Upper lobe of right lung (tissue), 1 donor: ENCODE measurements at regions not wholly inside any gene's neighbourhood (a gene's known extent, or its start where the extent isn't known, plus 50 kb on each side); places are given as distances from the start of the nearest gene placed in this dataset.

Experiments
- ATAC-seq: fragments of 200-7000 bp; cut with Tn5 transposase; one replicate; pipeline ENCODE4 v1.9.1; 2020; ENCODE audit warnings: mild to moderate bottlenecking, moderate library complexity
- DNase-seq: peaks from one replicate; pipeline ENCODE4 v3.0.0-alpha.2; 2020
- H3K27ac ChIP-seq: fragments of 200-600 bp; one replicate; pipeline ENCODE4 v1.8.0; 2022
- H3K27me3 ChIP-seq: fragments of 200-600 bp; one replicate; pipeline ENCODE4 v1.8.0; 2022; ENCODE audit warnings: mild to moderate bottlenecking
- H3K36me3 ChIP-seq: fragments of 200-600 bp; one replicate; pipeline ENCODE4 v1.8.0; 2022
- H3K4me1 ChIP-seq: fragments of 200-600 bp; one replicate; pipeline ENCODE4 v1.8.0; 2022
- H3K4me3 ChIP-seq: fragments of 200-600 bp; one replicate; pipeline ENCODE4 v1.8.0; 2022; ENCODE audit warnings: mild to moderate bottlenecking
- H3K9me3 ChIP-seq: fragments of 200-600 bp; one replicate; pipeline ENCODE4 v1.8.0; 2022
- intact Hi-C: fragments of 100-400 bp; cut with DNase I; formaldehyde crosslinking; loops from one replicate; pipeline ENCODE4 v1.11.0; 2022
- TF ChIP-seq, protein P1 (sequence below): fragments of 200-600 bp; IDR thresholded peaks from one replicate; pipeline ENCODE4 v1.8.0; 2022; ENCODE audit warnings: antibody characterized with exemption
- donor health status: DM: no; HTN: yes; CAD: no; lungs with severe emphysema.

DNA sequence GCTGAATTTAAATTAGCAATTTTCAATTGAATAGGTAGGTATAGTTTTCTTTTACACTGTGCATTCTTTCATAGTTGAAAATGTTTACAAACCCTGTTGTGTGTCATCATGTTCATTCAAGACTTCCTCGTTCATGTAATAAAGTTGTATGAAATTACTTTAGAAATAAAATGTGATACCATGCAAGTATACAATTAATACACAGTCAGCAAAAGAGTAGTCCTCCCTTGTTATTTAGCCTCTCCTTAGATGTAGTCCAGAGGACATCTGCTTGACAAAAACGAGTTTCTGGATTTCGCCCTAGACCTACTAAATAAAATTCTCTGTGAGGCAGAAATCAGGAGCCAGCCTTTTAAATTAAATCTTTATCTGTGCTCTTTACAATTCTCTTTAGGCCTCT is 231.6 kb downstream of the CXXC4 start:
- H3K36me3 ChIP-seq, result no peaks in the 10 kb centered on the region
- TF ChIP-seq, protein P1, sequence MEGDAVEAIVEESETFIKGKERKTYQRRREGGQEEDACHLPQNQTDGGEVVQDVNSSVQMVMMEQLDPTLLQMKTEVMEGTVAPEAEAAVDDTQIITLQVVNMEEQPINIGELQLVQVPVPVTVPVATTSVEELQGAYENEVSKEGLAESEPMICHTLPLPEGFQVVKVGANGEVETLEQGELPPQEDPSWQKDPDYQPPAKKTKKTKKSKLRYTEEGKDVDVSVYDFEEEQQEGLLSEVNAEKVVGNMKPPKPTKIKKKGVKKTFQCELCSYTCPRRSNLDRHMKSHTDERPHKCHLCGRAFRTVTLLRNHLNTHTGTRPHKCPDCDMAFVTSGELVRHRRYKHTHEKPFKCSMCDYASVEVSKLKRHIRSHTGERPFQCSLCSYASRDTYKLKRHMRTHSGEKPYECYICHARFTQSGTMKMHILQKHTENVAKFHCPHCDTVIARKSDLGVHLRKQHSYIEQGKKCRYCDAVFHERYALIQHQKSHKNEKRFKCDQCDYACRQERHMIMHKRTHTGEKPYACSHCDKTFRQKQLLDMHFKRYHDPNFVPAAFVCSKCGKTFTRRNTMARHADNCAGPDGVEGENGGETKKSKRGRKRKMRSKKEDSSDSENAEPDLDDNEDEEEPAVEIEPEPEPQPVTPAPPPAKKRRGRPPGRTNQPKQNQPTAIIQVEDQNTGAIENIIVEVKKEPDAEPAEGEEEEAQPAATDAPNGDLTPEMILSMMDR, result no peak
- H3K9me3 ChIP-seq, result no peaks in the 10 kb centered on the region
- DNase-seq (no peak), ATAC-seq (no peak)
- no peaks in the 10 kb centered on the region for H3K27me3 ChIP-seq
- intact Hi-C loops, result no loop called here
- H3K4me3 ChIP-seq, result no peak overlapping the region
- no peaks in the 10 kb centered on the region for H3K4me1 ChIP-seq
- H3K27ac ChIP-seq, result no peak overlapping the region

DNA sequence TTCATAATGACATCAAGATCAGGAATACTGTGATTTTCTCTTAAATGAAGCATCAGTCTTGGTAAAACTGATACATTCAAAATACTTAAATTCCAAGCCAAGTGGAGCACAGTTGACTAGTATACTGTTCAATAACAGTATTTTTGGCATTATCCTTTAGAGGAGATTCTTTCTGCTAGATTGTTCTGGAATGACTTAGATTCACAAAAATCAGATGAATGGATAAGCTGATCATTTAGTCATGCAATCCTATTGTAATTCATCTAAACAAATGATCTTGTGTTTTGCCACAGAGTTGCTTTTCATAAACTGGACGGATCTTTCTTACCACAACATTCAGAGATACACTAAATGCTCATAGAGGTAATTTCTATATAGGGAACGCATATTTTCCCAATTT is 232.0 kb downstream of the CXXC4 start:
- no peak for DNase-seq

DNA sequence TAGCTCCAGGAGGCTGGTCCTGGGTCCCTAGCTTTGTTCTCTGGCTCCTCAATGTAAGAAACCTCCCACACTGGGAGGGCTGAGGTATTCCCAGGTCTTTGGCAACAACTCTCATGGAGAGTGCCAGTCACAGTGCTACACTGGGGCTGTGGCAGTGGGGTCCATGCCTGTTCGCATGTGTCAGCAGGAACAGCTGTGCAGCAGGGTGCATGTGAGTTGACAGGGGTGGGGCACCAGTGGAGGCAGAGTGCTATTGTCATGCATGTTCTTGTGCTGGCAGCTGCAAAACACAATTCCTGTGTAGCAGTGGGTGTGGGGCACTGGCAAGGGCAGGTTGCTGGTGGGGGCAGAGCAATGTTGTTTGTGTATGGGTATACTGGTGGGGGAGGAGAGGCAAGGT is 246.0 kb downstream of the CXXC4 start:
- intact Hi-C loops, result no loop called here
- DNase-seq (peak; percentile 48), ATAC-seq (peak; percentile 16)
- Histone ChIP-seq H3K9me3 (peaks cover 7% of the 10 kb centered on the region), H3K4me1 (no peaks in the 10 kb centered on the region), H3K36me3 (no peaks in the 10 kb centered on the region), H3K27me3 (no peaks in the 10 kb centered on the region), H3K4me3 (no peak overlapping the region), H3K27ac (no peak overlapping the region)
- TF ChIP-seq, protein P1, result no peak

More for the DNA sequence above, 232.0 kb downstream of the CXXC4 start:
- intact Hi-C loops, result no loop called here
- H3K4me1 ChIP-seq, result no peaks in the 10 kb centered on the region
- H3K9me3 ChIP-seq, result no peaks in the 10 kb centered on the region
- ATAC-seq, result no peak
- no peak overlapping the region for H3K27ac ChIP-seq
- no peak overlapping the region for H3K4me3 ChIP-seq
- TF ChIP-seq, protein P1, result no peak
- H3K36me3 ChIP-seq, result no peaks in the 10 kb centered on the region
- no peaks in the 10 kb centered on the region for H3K27me3 ChIP-seq

DNA sequence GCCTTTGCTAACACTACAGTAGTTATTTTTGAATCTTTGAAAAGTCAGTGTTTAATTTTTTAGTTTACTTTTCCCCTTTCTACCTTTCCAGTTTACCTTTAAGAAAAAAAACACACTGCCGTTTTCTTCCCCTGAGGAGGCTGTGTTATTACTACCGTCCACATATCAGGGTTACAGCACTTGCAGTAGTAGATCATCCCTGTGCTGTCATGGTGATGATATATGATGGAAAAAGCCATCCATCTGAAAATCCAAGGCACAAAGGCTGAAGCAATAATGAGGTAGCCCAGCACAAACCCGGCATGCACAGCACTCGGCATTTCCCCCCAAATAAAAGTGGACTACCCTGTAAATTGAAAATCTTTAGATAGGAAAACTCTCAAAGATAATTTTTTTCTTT is 258.7 kb downstream of the CXXC4 start:
- no peak overlapping the region for H3K27ac ChIP-seq
- intact Hi-C loops, result no loop called here
- no peak for ATAC-seq

DNA sequence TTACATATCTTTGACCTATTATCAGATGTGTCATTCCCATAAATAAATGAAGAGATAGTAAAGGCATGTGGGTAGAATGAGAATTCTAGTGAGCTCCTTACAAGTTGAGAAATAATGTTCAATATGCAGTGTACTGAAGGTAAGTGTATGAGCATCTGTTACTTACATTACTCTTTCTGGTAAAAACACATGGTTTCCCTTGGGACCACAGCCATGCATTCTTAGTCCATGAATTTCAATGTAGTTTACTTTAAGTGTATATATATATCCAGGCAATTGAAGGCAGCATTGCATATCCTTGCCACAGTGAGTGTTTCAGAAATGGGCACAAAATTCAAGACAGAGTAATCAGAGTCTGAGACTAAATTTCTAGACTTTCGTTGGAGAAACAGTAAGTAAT is 277.2 kb downstream of the CXXC4 start:
- no peaks in the 10 kb centered on the region for H3K4me1 ChIP-seq
- intact Hi-C loops, result no loop called here
- no peaks in the 10 kb centered on the region for H3K9me3 ChIP-seq
- TF ChIP-seq, protein P1, result no peak
- no peak overlapping the region for H3K4me3 ChIP-seq
- DNase-seq (no peak), ATAC-seq (no peak)
- no peaks in the 10 kb centered on the region for H3K27me3 ChIP-seq
- H3K36me3 ChIP-seq, result no peaks in the 10 kb centered on the region
- H3K27ac ChIP-seq, result no peak overlapping the region

More for the DNA sequence above, 258.7 kb downstream of the CXXC4 start:
- no peaks in the 10 kb centered on the region for H3K36me3 ChIP-seq
- no peaks in the 10 kb centered on the region for H3K4me1 ChIP-seq
- H3K4me3 ChIP-seq, result no peak overlapping the region
- H3K27me3 ChIP-seq, result no peaks in the 10 kb centered on the region
- no peaks in the 10 kb centered on the region for H3K9me3 ChIP-seq
- no peak for DNase-seq
- TF ChIP-seq, protein P1, result no peak

DNA sequence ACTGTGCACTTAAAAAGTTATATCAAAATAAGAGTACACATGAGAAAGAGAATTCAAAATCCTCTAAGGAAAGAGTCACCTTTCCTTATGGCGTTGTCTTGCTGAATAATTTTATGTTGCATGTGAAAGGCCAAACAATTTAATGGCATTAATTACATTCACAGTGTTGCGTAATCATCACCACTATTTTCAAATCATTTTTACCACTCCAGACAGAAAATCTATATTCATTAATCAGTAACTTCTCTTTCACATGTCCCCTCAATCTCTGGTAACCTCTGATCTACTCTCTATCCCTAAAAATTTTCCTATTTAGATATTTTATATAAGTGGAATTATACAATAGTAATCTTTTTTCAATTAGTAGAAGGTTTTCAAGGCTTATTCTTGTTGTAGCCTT is 283.0 kb downstream of the CXXC4 start:
- no peak for ATAC-seq
- intact Hi-C loops, result no loop called here
- TF ChIP-seq, protein P1, result no peak

More for the DNA sequence above, 283.0 kb downstream of the CXXC4 start:
- no peaks in the 10 kb centered on the region for H3K36me3 ChIP-seq
- H3K27me3 ChIP-seq, result no peaks in the 10 kb centered on the region
- DNase-seq, result no peak
- no peaks in the 10 kb centered on the region for H3K9me3 ChIP-seq
- no peak overlapping the region for H3K4me3 ChIP-seq
- no peak overlapping the region for H3K27ac ChIP-seq
- H3K4me1 ChIP-seq, result no peaks in the 10 kb centered on the region
